Neutrophil (primary cell): ENCODE measurements at regions not wholly inside any gene's neighbourhood (a gene's known extent, or its start where the extent isn't known, plus 50 kb on each side); places are given as distances from the start of the nearest gene placed in this dataset.

Source experiments
- H3K27ac ChIP-seq: fragments of 200-600 bp; sonication (generic); 2 replicates; pipeline ENCODE4 v1.5.1; 2016; ENCODE audit warnings: mild to moderate bottlenecking, moderate library complexity
- H3K27me3 ChIP-seq: fragments of 200-600 bp; sonication (generic); 2 replicates; pipeline ENCODE4 v1.6.0; 2016; ENCODE audit warnings: mild to moderate bottlenecking
- H3K36me3 ChIP-seq: fragments of 200-600 bp; sonication (generic); 2 replicates; pipeline ENCODE4 v1.5.1; 2017
- H3K4me1 ChIP-seq, 2 experiments: fragments of 200-600 bp in 1 of 2; sonication (generic) in 1 of 2; 1 replicate in 1 of 2; 2 replicates in 1 of 2; pipeline versions ENCODE4 v1.5.1 to v1.6.1; 2013 to 2016; ENCODE audit warnings: low read depth in 1 of 2, low read length in 1 of 2, mild to moderate bottlenecking in 1 of 2, moderate library complexity in 1 of 2; ENCODE audit not compliant: control insufficient read depth in 1 of 2, insufficient read depth in 1 of 2
- H3K4me3 ChIP-seq, 2 experiments: fragments of 200-600 bp in 1 of 2; sonication (generic) in 1 of 2; 1 replicate in 1 of 2; 2 replicates in 1 of 2; pipeline ENCODE4 v1.5.1; 2013 to 2016; ENCODE audit warnings: low read depth in 1 of 2, low read length in 1 of 2, mild to moderate bottlenecking in 1 of 2, moderate library complexity in 1 of 2
- H3K9me3 ChIP-seq: fragments of 200-600 bp; sonication (generic); 2 replicates; pipeline ENCODE4 v1.5.1; 2016
- CTCF ChIP-seq: fragments of 200-600 bp; sonication (generic); IDR thresholded peaks from 2 replicates; pipeline ENCODE4 v1.5.1; 2016; ENCODE audit warnings: antibody characterized with exemption

DNA sequence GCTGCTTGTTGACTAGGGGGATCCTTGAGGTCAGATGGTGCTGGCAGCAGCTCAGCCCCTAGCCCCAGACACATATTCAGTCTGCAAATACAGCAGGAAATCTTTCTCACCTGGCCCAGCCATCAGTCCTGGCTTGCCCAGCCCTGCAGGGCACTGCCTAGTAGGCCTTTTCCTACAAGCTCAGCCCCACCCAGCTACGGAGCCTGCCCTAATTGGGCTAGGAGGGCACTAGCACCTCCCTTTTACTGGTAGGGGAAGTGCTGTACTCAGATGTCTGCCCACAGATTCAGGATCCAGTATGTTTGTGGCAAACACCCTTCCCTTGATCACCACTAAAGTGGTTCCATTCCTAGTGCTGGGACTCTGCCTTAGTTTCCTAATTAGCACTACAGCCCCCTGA lies 257.1 kb upstream of the CADM1 start:
- TF ChIP-seq CTCF, result no peak
- H3K4me3 ChIP-seq, result no peak overlapping the region
- no peaks in the 10 kb centered on the region for H3K36me3 ChIP-seq
- peaks cover 72% of the 10 kb centered on the region for H3K27me3 ChIP-seq
- no peaks in the 10 kb centered on the region for H3K9me3 ChIP-seq
- H3K27ac ChIP-seq, result no peak overlapping the region
- H3K4me1 ChIP-seq, result peaks cover 0 to 8% of the 10 kb centered on the region in 2 experiments

- no peak overlapping the region for H3K27ac ChIP-seq
- no peak for TF ChIP-seq CTCF
- H3K4me3 ChIP-seq, result no peak overlapping the region
- peaks cover 72% of the 10 kb centered on the region for H3K27me3 ChIP-seq
- H3K9me3 ChIP-seq, result no peaks in the 10 kb centered on the region
- H3K4me1 ChIP-seq, result peaks cover 0 to 8% of the 10 kb centered on the region in 2 experiments
- H3K36me3 ChIP-seq, result no peaks in the 10 kb centered on the region
These were observed 256.5 kb upstream of the CADM1 start for GRCh38 chr11:115760461-115761320.

- no peak for TF ChIP-seq CTCF
- Histone ChIP-seq H3K36me3 (no peaks in the 10 kb centered on the region), H3K9me3 (no peaks in the 10 kb centered on the region), H3K27me3 (peaks cover 67% of the 10 kb centered on the region), H3K4me1 (peaks cover 0 to 8% of the 10 kb centered on the region in 2 experiments), H3K27ac (no peak overlapping the region), H3K4me3 (no peak overlapping the region)
These were observed 255.6 kb upstream of the CADM1 start for GRCh38 chr11:115759622-115760460.

DNA sequence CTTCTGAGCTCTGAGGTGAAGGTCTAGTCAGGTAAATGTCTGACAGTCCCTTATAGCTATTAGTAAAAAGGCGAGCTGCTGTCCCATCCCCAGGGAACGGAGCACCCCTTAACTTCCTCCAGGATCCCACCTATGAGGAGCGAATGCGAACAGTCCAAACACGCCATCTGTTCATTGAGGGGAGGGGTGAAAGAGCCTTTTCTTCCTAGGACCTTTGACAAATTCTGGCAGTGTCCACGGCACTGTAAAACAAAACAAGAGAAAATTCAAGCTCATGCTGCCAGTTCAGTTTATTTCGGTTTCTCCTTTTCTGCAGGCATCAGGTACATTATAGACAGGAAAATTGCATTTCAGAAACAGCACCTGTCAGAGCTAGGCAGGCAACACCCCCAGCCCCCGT lies 253.8 kb upstream of the CADM1 start:
- H3K36me3 ChIP-seq, result no peaks in the 10 kb centered on the region
- no peak overlapping the region for H3K27ac ChIP-seq
- H3K27me3 ChIP-seq, result peaks cover 58% of the 10 kb centered on the region
- H3K4me1 ChIP-seq, result peaks cover 0 to 8% of the 10 kb centered on the region in 2 experiments
- no peak for TF ChIP-seq CTCF
- H3K4me3 ChIP-seq, result no peak overlapping the region
- H3K9me3 ChIP-seq, result no peaks in the 10 kb centered on the region

GRCh38 chr11:115751243-115752015 lies 247.2 kb upstream of the CADM1 start:
- H3K4me1 ChIP-seq, result no peaks in the 10 kb centered on the region
- H3K9me3 ChIP-seq, result no peaks in the 10 kb centered on the region
- peaks cover 55% of the 10 kb centered on the region for H3K27me3 ChIP-seq
- H3K27ac ChIP-seq, result no peak overlapping the region
- no peak overlapping the region for H3K4me3 ChIP-seq
- H3K36me3 ChIP-seq, result no peaks in the 10 kb centered on the region
- no peak for TF ChIP-seq CTCF
